ENCODE measurements at regions not wholly inside any gene's neighbourhood (a gene's known extent, or its start where the extent isn't known, plus 50 kb on each side); places are given as distances from the start of the nearest gene placed in this dataset.

GRCh38 chr2:7097353-7097895, 180.2 kb downstream of the RNF144A start (continued):
- TF ChIP-seq NBN (IDR thresholded peaks at IDR 0.05; ENCODE audit: low read depth), result no peak
- no peak for TF ChIP-seq KAT8 (IDR thresholded peaks at IDR 0.05; ENCODE audit: low read depth)
- no peak for TF ChIP-seq SNRNP70 (optimal IDR thresholded peaks at IDR 0.05; ENCODE audit: low read depth, low read length)
- no peak for TF ChIP-seq CHD1 (IDR thresholded peaks at IDR 0.05; ENCODE audit: low read length)
- no peak for TF ChIP-seq ZNF408 (CRISPR knock-in tag; IDR thresholded peaks at IDR 0.05; ENCODE audit: low read depth)
- TF ChIP-seq, protein P1, sequence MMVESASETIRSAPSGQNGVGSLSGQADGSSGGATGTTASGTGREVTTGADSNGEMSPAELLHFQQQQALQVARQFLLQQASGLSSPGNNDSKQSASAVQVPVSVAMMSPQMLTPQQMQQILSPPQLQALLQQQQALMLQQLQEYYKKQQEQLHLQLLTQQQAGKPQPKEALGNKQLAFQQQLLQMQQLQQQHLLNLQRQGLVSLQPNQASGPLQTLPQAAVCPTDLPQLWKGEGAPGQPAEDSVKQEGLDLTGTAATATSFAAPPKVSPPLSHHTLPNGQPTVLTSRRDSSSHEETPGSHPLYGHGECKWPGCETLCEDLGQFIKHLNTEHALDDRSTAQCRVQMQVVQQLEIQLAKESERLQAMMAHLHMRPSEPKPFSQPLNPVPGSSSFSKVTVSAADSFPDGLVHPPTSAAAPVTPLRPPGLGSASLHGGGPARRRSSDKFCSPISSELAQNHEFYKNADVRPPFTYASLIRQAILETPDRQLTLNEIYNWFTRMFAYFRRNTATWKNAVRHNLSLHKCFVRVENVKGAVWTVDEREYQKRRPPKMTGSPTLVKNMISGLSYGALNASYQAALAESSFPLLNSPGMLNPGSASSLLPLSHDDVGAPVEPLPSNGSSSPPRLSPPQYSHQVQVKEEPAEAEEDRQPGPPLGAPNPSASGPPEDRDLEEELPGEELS (CRISPR knock-in tag; IDR thresholded peaks at IDR 0.05; ENCODE audit: borderline replicate concordance), result no peak
- TF ChIP-seq MAZ (CRISPR knock-in tag; conservative IDR thresholded peaks at IDR 0.05 in 1 of 2, IDR thresholded peaks at IDR 0.05 in 1 of 2), result 0 out of 4 replicates have a peak, but pooled peaks of 1 of the 2 experiments have one; percentile 16
- TF ChIP-seq HBP1 (CRISPR knock-in tag; IDR thresholded peaks at IDR 0.05), result no peak
- peak; percentile 81 for TF ChIP-seq STAG1 (CRISPR knock-in tag; IDR thresholded peaks at IDR 0.05; ENCODE audit: borderline replicate concordance)
- TF ChIP-seq ELK3 (CRISPR knock-in tag; IDR thresholded peaks at IDR 0.05), result no peak
- TF ChIP-seq RBM17 (IDR thresholded peaks at IDR 0.05; ENCODE audit: borderline replicate concordance, low read depth, low read length), result no peak
- TF ChIP-seq ZNF354B (CRISPR knock-in tag; IDR thresholded peaks at IDR 0.05), result no peak
- no peak for TF ChIP-seq PURB (CRISPR knock-in tag; IDR thresholded peaks at IDR 0.05; ENCODE audit: low read depth)
- TF ChIP-seq SP2 (IDR thresholded peaks at IDR 0.05; ENCODE audit: extremely low read depth, low read depth, low read length, poor library complexity, severe bottlenecking), result no peak
- no peak for TF ChIP-seq KDM4B (IDR thresholded peaks at IDR 0.05; ENCODE audit: borderline replicate concordance in 2 of 2, low read depth in 1 of 2)
- TF ChIP-seq ZBTB26 (CRISPR knock-in tag; IDR thresholded peaks at IDR 0.05), result no peak
- TF ChIP-seq RBM25 (IDR thresholded peaks at IDR 0.05; ENCODE audit: low read depth, low read length, severe bottlenecking), result no peak
- TF ChIP-seq ETV5 (CRISPR knock-in tag; IDR thresholded peaks at IDR 0.05; ENCODE audit: low read depth), result no peak
- TF ChIP-seq ZNF764 (CRISPR knock-in tag; IDR thresholded peaks at IDR 0.05; ENCODE audit: low read depth), result no peak
- no peak for TF ChIP-seq PHF21A (IDR thresholded peaks at IDR 0.05; ENCODE audit: borderline replicate concordance, low read depth)
- no peak for TF ChIP-seq HNRNPL (IDR thresholded peaks at IDR 0.05; ENCODE audit: low read depth, low read length)
- no peak for TF ChIP-seq MBD2 (IDR thresholded peaks at IDR 0.05; ENCODE audit: borderline replicate concordance, low read depth)
- no peak for TF ChIP-seq FOS (IDR thresholded peaks at IDR 0.05; ENCODE audit: extremely low read depth, insufficient read length)
- no peak for TF ChIP-seq MTA2 (IDR thresholded peaks at IDR 0.05; ENCODE audit: low read depth)

Measured in K562 (cell line).